GM21390 (cell line): ENCODE measurements at regions not wholly inside any gene's neighbourhood (a gene's known extent, or its start where the extent isn't known, plus 50 kb on each side); places are given as distances from the start of the nearest gene placed in this dataset.

ENCODE experiments used
- ATAC-seq: cut with Tn5 transposase; IDR thresholded peaks from one replicate; pipeline ENCODE4 v1.9.1; 2021; ENCODE audit not compliant: unreplicated experiment

DNA sequence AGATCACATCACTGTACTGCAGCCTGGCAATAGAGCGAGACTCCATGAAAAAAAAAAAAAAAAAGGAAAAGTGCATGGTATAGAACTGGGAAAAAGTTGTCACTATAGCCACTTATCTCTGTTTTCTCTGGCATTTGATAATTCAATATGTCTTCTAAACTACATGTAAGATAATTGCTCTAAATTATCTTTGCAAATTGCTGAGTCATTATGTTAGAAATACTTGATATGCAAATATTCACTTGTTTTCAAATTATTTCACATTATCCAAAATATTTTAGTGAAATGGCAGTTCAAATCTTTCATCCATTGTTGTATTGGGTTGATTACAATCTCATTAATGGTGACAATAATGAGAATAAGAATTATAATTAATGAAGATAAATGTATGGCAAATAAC is 1455.1 kb downstream of the KCNT2 start:
- ATAC-seq = no peak

GRCh38 chr1:195150768-195151167 is 1457.5 kb downstream of the KCNT2 start:
- no peak for ATAC-seq

GRCh38 chr1:195141294-195141693 is 1466.9 kb downstream of the KCNT2 start:
- ATAC-seq = no peak

DNA sequence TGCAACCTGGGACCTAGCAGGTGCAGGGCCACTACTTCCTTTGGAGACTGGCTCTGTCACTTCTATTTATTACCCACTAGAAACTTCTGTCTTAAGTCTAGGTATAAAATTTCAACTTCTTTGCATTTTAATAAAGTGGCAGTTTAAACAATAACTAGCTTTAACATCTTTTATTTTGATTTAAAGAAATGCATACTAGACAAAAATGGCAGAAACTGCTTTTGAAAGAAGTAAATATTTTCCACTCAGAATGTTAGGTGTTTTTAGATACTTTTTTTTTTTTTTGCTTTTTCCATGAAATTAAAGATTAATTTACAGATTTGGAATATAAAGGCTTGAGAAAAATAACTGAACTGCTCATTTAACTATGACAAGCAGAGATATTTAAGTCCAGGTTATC is 1477.6 kb downstream of the KCNT2 start:
- no peak for ATAC-seq

GRCh38 chr1:195122497-195122896 is 1485.7 kb downstream of the KCNT2 start:
- ATAC-seq = no peak

- no peak for ATAC-seq
Observed at GRCh38 chr1:195113471-195113870, 1494.8 kb downstream of the KCNT2 start.

GRCh38 chr1:195105773-195106172 is 1502.5 kb downstream of the KCNT2 start:
- ATAC-seq = no peak

GRCh38 chr1:195105281-195105680 is 1503.0 kb downstream of the KCNT2 start:
- no peak for ATAC-seq

DNA sequence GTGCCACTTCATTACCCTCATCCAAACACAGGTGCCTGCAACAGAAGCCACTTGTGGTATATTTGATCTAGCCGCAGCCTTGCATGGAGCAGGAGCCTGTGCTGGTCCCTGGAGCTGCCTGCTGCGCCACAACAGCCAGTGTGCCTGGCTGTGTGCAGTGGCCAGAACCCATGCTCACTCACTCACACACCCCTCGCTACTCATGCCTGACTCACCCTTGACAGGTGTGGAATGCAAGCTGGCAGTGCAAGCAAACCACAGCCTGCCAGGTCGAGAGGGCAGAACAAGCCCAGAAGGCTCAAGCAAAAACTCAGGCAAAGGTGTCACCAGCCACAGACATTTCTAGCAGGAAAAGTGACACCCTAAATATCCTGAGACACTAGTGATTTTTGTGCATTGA is 1510.9 kb downstream of the KCNT2 start:
- no peak for ATAC-seq

GRCh38 chr1:195096051-195096521 is 1512.2 kb downstream of the KCNT2 start:
- no peak for ATAC-seq

DNA sequence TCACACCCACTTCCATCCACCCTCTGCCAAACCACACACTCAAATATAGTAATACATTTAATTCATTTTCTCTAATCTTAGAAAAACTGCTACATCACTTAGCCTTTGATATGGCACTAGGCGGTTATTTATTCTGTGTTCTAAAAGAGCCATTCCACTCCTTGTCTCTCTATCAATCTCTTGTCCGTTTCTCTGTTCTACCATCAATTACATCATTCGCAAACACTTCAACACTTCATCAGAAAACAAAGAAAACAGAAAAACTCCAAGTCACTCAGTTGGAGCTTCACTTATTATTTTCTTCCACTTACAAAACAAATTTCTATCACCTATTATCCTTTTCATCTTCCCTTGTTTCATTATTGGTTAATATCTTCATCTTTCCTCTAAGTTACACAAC is 1523.0 kb downstream of the KCNT2 start:
- ATAC-seq = no peak

DNA sequence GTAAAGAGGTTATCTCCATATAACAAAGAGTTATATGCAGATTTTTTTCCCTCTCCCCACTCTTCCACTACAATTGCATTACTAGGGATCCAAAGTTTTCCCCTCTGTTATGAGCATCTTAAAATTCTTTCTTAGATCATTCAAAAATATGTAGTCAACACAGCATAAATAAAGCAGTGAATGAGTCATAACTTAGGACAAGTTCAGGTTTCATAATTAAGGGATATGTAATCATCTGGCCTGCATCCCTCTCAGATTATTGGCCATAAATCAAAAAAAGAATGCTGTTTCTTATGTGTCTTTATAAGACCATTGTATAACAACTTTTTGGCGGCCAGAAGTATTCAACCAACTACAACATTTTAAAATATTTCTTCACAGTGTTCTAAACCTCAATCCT is 1526.1 kb downstream of the KCNT2 start:
- no peak for ATAC-seq

DNA sequence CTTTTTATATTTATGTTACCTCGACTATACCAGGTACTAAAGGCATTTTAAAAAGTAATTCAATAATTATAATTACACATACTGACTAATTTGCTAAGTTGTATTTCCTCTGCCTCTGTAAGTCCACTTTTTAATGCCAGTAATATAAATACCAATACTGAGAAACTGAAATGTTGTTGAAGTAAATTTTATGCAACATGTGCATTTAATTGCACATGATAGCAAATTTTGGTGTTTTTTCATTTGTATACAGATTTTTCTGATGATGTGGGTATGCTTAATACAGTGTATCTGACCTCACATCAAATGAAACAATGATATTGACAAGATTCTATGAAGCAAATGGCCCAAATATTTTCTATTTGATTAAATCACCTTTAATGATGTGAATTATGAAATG is 1531.6 kb downstream of the KCNT2 start:
- no peak for ATAC-seq

DNA sequence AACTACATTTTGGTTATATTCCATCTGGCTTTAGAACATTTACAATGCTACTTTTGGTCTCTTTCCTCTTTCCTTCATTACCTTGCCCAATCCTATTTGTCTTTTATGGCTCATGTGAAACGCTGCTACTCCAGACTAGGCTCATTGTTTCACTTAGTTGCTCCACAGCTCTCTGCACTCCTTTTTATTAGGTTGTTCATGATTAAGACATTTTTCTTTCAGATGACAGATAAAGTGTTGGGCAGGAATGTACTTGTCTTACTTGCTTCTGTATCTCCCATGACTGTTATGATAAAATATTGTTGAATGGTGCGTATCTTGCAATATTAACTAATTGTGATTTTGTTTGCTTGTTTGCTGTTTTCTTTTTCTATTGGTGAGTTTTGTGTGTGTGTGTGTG is 1532.3 kb downstream of the KCNT2 start:
- no peak for ATAC-seq

DNA sequence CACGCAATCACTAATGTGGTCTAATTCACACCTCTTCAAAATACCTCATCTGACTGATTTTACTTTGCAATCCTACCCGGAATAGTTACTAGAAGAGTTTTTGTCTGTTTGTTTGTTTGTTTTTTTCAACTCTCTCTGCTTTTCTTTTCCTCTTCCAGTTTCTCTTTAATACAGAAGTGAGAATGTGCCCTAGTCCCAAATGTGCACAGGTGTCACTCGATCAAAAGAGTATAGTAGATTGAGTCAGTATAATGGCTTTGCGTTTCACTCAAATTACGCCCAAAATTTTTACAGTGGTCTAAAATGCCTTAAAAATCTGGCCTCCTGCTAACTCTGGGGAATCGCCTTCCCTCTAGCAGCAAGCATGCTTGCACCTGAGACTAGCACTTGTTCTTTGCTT is 1536.8 kb downstream of the KCNT2 start:
- ATAC-seq = peak; percentile 66

DNA sequence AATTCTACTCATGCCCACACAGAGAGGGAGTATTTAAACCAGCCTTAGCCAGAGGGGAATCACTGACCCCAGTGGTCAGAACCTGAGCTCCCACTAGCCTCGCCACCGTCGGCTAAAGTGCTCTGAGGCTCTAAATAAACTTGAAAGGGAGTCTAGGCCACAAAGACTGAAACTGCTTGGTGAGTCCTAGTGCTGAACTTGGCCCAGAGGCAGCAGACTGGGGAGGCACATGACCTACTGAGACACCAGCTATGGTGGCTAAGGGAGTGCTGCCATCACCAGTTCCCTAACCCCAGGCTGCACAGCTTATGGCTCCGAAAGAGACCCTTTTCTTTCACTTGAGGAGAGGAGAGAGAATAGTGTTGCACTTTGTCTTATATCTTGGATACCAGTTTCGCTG is 1542.8 kb downstream of the KCNT2 start:
- ATAC-seq = no peak

- no peak for ATAC-seq
Observed at GRCh38 chr1:195064358-195064757, 1543.9 kb downstream of the KCNT2 start.

DNA sequence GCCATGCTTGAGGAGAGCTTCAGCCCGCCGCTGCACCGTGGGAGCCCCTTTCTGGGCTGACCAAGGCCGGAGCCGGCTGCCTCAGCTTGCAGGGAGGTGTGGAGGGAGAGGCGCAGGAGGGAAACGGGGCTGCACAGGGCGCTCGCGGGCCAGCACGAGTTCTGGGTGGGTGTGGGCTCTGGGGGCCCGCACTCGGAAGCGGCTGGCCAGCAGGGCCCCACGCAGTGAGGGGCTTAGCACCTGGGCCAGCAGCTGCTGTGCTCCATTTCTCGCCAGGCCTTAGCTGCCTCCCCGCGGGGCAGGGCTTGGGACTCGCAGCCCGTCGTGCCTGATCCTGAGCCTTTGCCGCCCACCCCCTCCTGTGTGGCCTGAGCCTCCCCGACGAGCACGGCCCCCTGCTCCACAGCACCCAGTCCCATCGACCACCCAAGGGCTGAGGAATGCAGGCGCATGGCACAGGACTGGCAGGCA is 1554.0 kb downstream of the KCNT2 start:
- ATAC-seq = no peak

- ATAC-seq = peak; percentile 70
Observed at GRCh38 chr1:195053478-195053877, 1554.8 kb downstream of the KCNT2 start.

DNA sequence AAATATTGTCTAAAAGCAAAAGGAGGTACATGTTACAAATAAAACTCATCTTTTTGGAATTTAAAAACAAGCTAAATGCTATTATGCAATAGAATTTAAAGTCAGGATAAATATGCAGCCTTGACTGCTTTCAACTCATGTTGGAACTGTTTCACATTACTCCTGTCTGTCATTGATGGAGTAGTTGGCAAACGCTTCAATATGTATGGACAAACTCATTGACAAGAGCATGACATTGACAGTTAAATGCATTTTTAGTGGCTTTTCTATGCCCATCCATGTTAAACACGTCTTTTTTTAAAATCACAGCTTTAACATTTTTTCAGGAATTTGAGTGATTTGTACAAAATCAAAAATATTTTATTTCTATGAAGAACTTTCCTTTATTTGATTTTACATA is 1560.5 kb downstream of the KCNT2 start:
- ATAC-seq = no peak

DNA sequence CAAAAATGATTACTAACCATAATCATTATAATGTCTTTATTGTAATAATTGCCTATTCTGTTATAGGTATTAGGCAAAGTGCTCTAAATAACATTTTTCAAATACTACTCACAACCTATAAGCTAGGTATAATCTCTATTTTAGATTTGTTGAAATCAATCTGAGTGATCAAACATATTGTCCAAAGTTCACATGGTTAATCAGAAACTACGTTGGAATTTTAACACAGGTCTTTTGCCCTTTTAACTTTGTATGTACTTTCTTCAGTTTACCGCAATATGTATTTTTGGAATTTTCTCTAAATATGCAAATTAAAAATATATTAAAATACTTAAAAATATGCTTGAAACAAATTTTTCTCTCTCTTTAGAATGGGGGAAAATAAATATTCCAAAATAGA is 1563.2 kb downstream of the KCNT2 start:
- no peak for ATAC-seq

- no peak for ATAC-seq
Observed at GRCh38 chr1:195030793-195031192, 1577.4 kb downstream of the KCNT2 start.

- ATAC-seq = no peak
Observed at GRCh38 chr1:195026792-195027191, 1581.4 kb downstream of the KCNT2 start.

DNA sequence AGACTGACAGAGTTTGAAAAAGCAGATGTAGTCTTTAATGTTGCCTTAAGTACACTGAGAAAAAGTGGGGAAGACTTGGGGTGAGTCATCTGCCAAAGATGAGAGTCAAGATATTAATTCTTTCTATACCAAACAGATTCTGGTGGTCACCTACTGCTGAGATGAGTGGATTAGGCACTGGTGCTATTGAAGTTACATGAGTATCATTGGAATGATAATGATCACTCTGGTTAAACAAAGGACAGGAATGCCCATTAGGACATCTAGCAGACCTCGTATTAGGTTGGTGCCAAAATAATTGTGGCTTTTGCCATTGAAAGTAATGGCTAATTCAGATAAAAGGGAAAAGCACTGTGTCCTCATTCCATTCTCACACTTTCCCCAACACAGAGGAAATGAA is 1588.9 kb downstream of the KCNT2 start:
- no peak for ATAC-seq
